Neural cell (in vitro differentiated cells): ENCODE measurements at regions not wholly inside any gene's neighbourhood (a gene's known extent, or its start where the extent isn't known, plus 50 kb on each side); places are given as distances from the start of the nearest gene placed in this dataset.

Experiments used
- H2AFZ ChIP-seq: fragments of 200-600, 300-800 bp; sonication (generic), shearing (Covaris generic); 2 replicates; pipeline ENCODE4 v1.6.0; 2014; ENCODE audit warnings: low read depth, mild to moderate bottlenecking, antibody characterized with exemption, low read length, moderate library complexity
- H3F3A ChIP-seq: fragments of 200-600 bp; shearing (Covaris generic); 2 replicates; pipeline ENCODE4 v1.6.1; 2016; ENCODE audit warnings: mild to moderate bottlenecking, moderate library complexity, mixed read lengths, antibody characterized with exemption, low read length; ENCODE audit not compliant: insufficient read depth, poor library complexity, severe bottlenecking
- H3K27ac ChIP-seq: fragments of 200-600, 300-800 bp; sonication (generic), shearing (Covaris generic); 2 replicates; pipeline ENCODE4 v1.5.1; 2014; ENCODE audit warnings: mild to moderate bottlenecking, low read length, moderate library complexity
- H3K27me3 ChIP-seq: fragments of 300-800, 200-600 bp; sonication (generic), shearing (Covaris generic); 2 replicates; pipeline ENCODE4 v1.6.0; 2014; ENCODE audit warnings: mild to moderate bottlenecking, low read depth, low read length, moderate library complexity; ENCODE audit not compliant: insufficient read depth
- H3K36me3 ChIP-seq: fragments of 300-800, 200-600 bp; sonication (generic), shearing (Covaris generic); 2 replicates; pipeline ENCODE4 v1.5.1; 2014; ENCODE audit warnings: mild to moderate bottlenecking, antibody characterized with exemption, low read length, moderate library complexity; ENCODE audit not compliant: insufficient read depth
- H3K4me2 ChIP-seq: fragments of 300-800, 200-600 bp; sonication (generic), shearing (Covaris generic); 2 replicates; pipeline ENCODE4 v1.6.0; 2014; ENCODE audit warnings: mild to moderate bottlenecking, low read length
- H3K4me3 ChIP-seq: fragments of 300-800, 200-600 bp; sonication (generic), shearing (Covaris generic); 2 replicates; pipeline ENCODE4 v1.5.1; 2014; ENCODE audit warnings: mild to moderate bottlenecking, low read length, moderate library complexity
- H3K79me2 ChIP-seq: fragments of 200-600 bp; shearing (Covaris generic); replicated peaks from 2 replicates; pipeline ENCODE4 v1.6.0; 2014; ENCODE audit warnings: mild to moderate bottlenecking, low read length, moderate library complexity; ENCODE audit not compliant: insufficient read depth
- H3K9ac ChIP-seq: fragments of 300-800, 200-600 bp; sonication (generic), shearing (Covaris generic); 2 replicates; pipeline ENCODE4 v1.6.1; 2016; ENCODE audit warnings: mild to moderate bottlenecking, low read length, mixed read lengths
- H3K9me2 ChIP-seq: fragments of 200-600 bp; shearing (Covaris generic); 2 replicates; pipeline ENCODE4 v1.6.1; 2016; ENCODE audit warnings: mild to moderate bottlenecking, low read length, mixed read lengths; ENCODE audit not compliant: insufficient read depth
- H3K9me3 ChIP-seq: fragments of 200-600, 300-800 bp; sonication (generic), shearing (Covaris generic); 2 replicates; pipeline ENCODE4 v1.6.1; 2016; ENCODE audit warnings: mild to moderate bottlenecking, mixed run types, low read length, moderate library complexity, mixed read lengths
- H4K20me1 ChIP-seq: fragments of 200-600 bp; shearing (Covaris generic); 2 replicates; pipeline ENCODE4 v1.6.1; 2016; ENCODE audit warnings: mild to moderate bottlenecking, mixed run types; ENCODE audit not compliant: insufficient read depth
- EP300 ChIP-seq: fragments of 450-650 bp; conservative IDR thresholded peaks from 2 replicates; pipeline ENCODE4 v1.6.1; 2014; ENCODE audit warnings: antibody characterized with exemption, mild to moderate bottlenecking, moderate library complexity; ENCODE audit not compliant: poor library complexity, severe bottlenecking
- EZH2 ChIP-seq: fragments of 200-600, 300-800 bp; shearing (Covaris generic), sonication (generic); IDR thresholded peaks from 2 replicates; pipeline ENCODE4 v1.6.1; 2014; ENCODE audit warnings: antibody characterized with exemption, low read length, borderline replicate concordance, mild to moderate bottlenecking; ENCODE audit not compliant: insufficient read depth, poor library complexity, severe bottlenecking
- MXI1 ChIP-seq: fragments of 450-650 bp; conservative IDR thresholded peaks from 2 replicates; pipeline ENCODE4 v1.6.1; 2014; ENCODE audit warnings: antibody characterized with exemption, mild to moderate bottlenecking; ENCODE audit not compliant: poor library complexity, severe bottlenecking
- POLR2AphosphoS5 ChIP-seq: IDR thresholded peaks from 2 replicates; pipeline ENCODE4 v1.6.1; 2012
- RAD21 ChIP-seq: fragments of 450-650 bp; conservative IDR thresholded peaks from 2 replicates; pipeline ENCODE4 v1.6.1; 2014; ENCODE audit warnings: antibody characterized with exemption, mild to moderate bottlenecking, moderate library complexity
- SMC3 ChIP-seq: fragments of 450-650 bp; conservative IDR thresholded peaks from 2 replicates; pipeline ENCODE4 v1.6.1; 2014; ENCODE audit warnings: antibody characterized with exemption, mild to moderate bottlenecking, moderate library complexity; ENCODE audit not compliant: poor library complexity
- TAF1 ChIP-seq: IDR thresholded peaks from 2 replicates; pipeline ENCODE4 v1.6.1; 2012; ENCODE audit warnings: low read depth
- TF ChIP-seq, protein P1 (sequence below): IDR thresholded peaks from 2 replicates; pipeline ENCODE4 v1.6.1; 2012; ENCODE audit warnings: borderline replicate concordance
- TF ChIP-seq, protein P2 (sequence below): fragments of 450-650 bp; IDR thresholded peaks from 2 replicates; pipeline ENCODE4 v1.5.1; 2014; ENCODE audit warnings: antibody characterized with exemption, mild to moderate bottlenecking, moderate library complexity; ENCODE audit not compliant: poor library complexity, severe bottlenecking

DNA sequence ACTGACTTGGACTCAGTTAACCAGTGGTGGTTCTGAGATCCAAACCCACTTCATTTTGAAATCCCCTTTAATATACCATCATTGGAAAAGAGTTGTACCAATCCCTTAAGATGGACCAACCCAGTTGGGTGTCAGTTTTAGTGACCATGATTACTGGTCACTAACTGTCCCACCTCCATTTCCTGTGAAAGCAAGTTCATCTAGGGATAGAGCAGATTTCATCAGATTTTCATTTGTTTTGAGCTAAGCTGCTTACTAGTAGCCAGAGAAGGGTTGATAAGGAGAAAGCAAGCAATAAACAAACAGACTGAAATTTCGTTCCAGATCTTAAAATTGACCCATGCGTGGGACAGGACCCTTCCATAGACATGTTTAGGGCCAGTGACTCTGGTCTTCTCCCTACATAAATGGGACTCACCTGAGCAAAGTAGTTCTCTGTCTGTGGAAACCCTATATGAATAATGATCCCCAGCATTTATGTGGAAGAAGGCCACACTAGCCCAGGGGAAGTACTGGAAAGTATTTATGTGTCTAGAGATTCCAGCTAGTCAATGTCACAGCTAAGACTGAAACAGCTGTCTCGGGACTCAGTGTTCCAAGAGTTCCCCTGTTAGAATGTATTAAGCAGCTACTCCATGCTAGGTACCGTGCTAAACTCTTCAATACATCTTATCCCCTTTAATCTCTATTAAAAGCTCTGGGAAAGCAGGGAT, 196.0 kb upstream of the BCL6 start:
- no peak overlapping the region for H3K9ac ChIP-seq
- H2AFZ ChIP-seq = no peak overlapping the region
- no peaks in the 10 kb centered on the region for H3K36me3 ChIP-seq
- H3K27ac ChIP-seq = no peak overlapping the region
- no peak overlapping the region for H3K4me2 ChIP-seq
- H3K9me2 ChIP-seq = no peaks in the 10 kb centered on the region
- no peaks in the 10 kb centered on the region for H3K27me3 ChIP-seq
- H4K20me1 ChIP-seq = no peaks in the 10 kb centered on the region
- TF ChIP-seq TAF1 (no peak), POLR2AphosphoS5 (no peak), RAD21 (no peak), EZH2 (no peak), EP300 (no peak), SMC3 (no peak), MXI1 (no peak)
- TF ChIP-seq, protein P1, sequence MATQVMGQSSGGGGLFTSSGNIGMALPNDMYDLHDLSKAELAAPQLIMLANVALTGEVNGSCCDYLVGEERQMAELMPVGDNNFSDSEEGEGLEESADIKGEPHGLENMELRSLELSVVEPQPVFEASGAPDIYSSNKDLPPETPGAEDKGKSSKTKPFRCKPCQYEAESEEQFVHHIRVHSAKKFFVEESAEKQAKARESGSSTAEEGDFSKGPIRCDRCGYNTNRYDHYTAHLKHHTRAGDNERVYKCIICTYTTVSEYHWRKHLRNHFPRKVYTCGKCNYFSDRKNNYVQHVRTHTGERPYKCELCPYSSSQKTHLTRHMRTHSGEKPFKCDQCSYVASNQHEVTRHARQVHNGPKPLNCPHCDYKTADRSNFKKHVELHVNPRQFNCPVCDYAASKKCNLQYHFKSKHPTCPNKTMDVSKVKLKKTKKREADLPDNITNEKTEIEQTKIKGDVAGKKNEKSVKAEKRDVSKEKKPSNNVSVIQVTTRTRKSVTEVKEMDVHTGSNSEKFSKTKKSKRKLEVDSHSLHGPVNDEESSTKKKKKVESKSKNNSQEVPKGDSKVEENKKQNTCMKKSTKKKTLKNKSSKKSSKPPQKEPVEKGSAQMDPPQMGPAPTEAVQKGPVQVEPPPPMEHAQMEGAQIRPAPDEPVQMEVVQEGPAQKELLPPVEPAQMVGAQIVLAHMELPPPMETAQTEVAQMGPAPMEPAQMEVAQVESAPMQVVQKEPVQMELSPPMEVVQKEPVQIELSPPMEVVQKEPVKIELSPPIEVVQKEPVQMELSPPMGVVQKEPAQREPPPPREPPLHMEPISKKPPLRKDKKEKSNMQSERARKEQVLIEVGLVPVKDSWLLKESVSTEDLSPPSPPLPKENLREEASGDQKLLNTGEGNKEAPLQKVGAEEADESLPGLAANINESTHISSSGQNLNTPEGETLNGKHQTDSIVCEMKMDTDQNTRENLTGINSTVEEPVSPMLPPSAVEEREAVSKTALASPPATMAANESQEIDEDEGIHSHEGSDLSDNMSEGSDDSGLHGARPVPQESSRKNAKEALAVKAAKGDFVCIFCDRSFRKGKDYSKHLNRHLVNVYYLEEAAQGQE = no peak
- TF ChIP-seq, protein P2, sequence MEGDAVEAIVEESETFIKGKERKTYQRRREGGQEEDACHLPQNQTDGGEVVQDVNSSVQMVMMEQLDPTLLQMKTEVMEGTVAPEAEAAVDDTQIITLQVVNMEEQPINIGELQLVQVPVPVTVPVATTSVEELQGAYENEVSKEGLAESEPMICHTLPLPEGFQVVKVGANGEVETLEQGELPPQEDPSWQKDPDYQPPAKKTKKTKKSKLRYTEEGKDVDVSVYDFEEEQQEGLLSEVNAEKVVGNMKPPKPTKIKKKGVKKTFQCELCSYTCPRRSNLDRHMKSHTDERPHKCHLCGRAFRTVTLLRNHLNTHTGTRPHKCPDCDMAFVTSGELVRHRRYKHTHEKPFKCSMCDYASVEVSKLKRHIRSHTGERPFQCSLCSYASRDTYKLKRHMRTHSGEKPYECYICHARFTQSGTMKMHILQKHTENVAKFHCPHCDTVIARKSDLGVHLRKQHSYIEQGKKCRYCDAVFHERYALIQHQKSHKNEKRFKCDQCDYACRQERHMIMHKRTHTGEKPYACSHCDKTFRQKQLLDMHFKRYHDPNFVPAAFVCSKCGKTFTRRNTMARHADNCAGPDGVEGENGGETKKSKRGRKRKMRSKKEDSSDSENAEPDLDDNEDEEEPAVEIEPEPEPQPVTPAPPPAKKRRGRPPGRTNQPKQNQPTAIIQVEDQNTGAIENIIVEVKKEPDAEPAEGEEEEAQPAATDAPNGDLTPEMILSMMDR = no peak
- no peaks in the 10 kb centered on the region for H3K9me3 ChIP-seq
- no peaks in the 10 kb centered on the region for H3K79me2 ChIP-seq
- H3K4me3 ChIP-seq = no peak overlapping the region
- no peaks in the 10 kb centered on the region for H3F3A ChIP-seq

DNA sequence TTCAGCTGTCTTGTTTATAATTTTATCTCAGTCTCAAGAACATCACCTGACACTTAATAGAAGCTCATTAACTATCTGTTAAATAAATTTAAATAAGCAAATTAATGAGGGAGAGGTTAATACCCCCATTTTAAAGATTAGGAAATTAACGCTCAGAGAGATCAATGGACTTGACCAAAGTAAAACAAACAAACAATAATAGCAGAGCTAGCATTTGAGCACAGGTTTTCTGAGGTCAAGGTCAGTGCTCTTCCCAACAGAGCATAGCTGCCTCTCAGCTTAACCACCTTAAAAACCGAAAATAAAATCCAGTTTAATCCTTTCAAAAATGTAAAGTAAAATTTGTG, 196.6 kb upstream of the BCL6 start:
- no peak overlapping the region for H2AFZ ChIP-seq
- no peaks in the 10 kb centered on the region for H3K36me3 ChIP-seq
- no peaks in the 10 kb centered on the region for H3F3A ChIP-seq
- no peaks in the 10 kb centered on the region for H3K9me2 ChIP-seq
- no peaks in the 10 kb centered on the region for H4K20me1 ChIP-seq
- H3K27me3 ChIP-seq = no peaks in the 10 kb centered on the region
- H3K9ac ChIP-seq = no peak overlapping the region
- H3K4me2 ChIP-seq = no peak overlapping the region
- no peaks in the 10 kb centered on the region for H3K9me3 ChIP-seq
- no peak overlapping the region for H3K4me3 ChIP-seq
- H3K27ac ChIP-seq = no peak overlapping the region
- no peak for TF ChIP-seq TAF1
- no peak for TF ChIP-seq RAD21
- no peak for TF ChIP-seq POLR2AphosphoS5
- TF ChIP-seq EZH2 = no peak
- TF ChIP-seq, protein P1 = no peak
- no peak for TF ChIP-seq EP300
- TF ChIP-seq, protein P2 = no peak
- no peak for TF ChIP-seq SMC3
- no peak for TF ChIP-seq MXI1
- H3K79me2 ChIP-seq = no peaks in the 10 kb centered on the region
